OCI-LY1 (cell line): ENCODE measurements at regions not wholly inside any gene's neighbourhood (a gene's known extent, or its start where the extent isn't known, plus 50 kb on each side); places are given as distances from the start of the nearest gene placed in this dataset.

ENCODE experiments used
- CTCF ChIP-seq: fragments of 200-600 bp; sonication (generic), shearing (Covaris generic); IDR thresholded peaks from 2 replicates; pipeline ENCODE4 v1.5.1; 2017; ENCODE audit warnings: mild to moderate bottlenecking, antibody characterized with exemption, low read length, moderate library complexity, mixed read lengths
- EZH2 ChIP-seq: fragments of 200-600 bp; sonication (generic), shearing (Covaris generic); IDR thresholded peaks from 2 replicates; pipeline ENCODE4 v1.8.0; 2017; ENCODE audit warnings: borderline replicate concordance, mixed run types, mild to moderate bottlenecking, antibody characterized with exemption, low read length, moderate library complexity, mixed read lengths

- TF ChIP-seq CTCF (no peak), EZH2 (no peak)
These were observed 231.1 kb upstream of the NLRP1 start for GRCh38 chr17:5815396-5815795.
